AG09309 (cell line): ENCODE measurements at regions not wholly inside any gene's neighbourhood (a gene's known extent, or its start where the extent isn't known, plus 50 kb on each side); places are given as distances from the start of the nearest gene placed in this dataset.

Source experiments
- DNase-seq: peaks from one replicate; pipeline ENCODE4 v3.0.0-alpha.2; 2010; ENCODE audit warnings: low read depth
- H3K4me3 ChIP-seq: 2 replicates; pipeline ENCODE4 v1.5.1; 2011; ENCODE audit warnings: mild to moderate bottlenecking, low read depth, low read length, moderate library complexity; ENCODE audit not compliant: control insufficient read depth
- CTCF ChIP-seq: IDR thresholded peaks from 2 replicates; pipeline ENCODE4 v1.5.1; 2011; ENCODE audit warnings: mild to moderate bottlenecking, low read depth, low read length, inconsistent platforms; ENCODE audit not compliant: insufficient read depth, control insufficient read depth; ENCODE audit errors: missing control alignments

DNA sequence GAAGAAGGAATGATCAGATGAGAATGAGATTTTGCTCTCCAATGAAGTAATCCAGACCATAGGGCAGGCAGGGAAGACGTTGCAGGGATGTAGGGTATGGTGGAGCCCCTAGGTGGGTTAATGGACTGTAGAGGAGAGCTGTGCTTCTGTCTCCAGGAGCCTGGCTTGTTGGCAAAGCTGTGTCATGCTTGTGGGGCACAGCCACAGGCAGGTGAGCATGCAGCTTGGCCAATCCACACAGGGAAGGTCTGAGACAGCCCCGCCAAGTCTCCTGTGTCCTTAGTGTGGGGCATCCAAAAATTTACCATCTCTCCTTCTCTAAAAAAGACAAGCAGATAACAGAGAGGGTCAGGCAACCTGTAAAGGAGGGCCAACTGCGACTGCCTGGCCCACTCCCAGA is 71.4 kb upstream of the FLT1 start:
- TF ChIP-seq CTCF = no peak
- DNase-seq = no peak
- no peak overlapping the region for H3K4me3 ChIP-seq

GRCh38 chr13:28564030-28564429 is 69.1 kb upstream of the FLT1 start:
- no peak for DNase-seq
- H3K4me3 ChIP-seq = no peak overlapping the region
- TF ChIP-seq CTCF = no peak

DNA sequence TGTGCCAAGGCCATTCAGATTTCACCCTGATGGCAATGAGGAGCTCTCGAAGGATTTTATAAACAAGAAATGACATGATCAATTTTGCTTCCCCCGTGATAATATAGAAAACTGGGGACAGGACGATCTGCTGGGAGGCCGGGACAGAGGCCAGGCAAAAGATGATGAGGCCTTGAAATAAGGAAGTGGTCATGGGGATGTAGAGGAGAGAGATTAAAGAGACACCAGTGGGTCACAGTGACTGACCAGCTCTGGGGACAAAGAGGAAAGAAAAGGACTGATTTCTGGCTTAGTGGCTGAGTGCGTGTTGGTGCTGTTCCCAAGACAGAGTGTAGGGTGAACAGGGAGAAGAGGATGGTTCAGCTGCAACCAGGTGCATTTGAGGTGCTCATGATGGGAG is 68.7 kb upstream of the FLT1 start:
- TF ChIP-seq CTCF = no peak
- no peak overlapping the region for H3K4me3 ChIP-seq
- DNase-seq = no peak

DNA sequence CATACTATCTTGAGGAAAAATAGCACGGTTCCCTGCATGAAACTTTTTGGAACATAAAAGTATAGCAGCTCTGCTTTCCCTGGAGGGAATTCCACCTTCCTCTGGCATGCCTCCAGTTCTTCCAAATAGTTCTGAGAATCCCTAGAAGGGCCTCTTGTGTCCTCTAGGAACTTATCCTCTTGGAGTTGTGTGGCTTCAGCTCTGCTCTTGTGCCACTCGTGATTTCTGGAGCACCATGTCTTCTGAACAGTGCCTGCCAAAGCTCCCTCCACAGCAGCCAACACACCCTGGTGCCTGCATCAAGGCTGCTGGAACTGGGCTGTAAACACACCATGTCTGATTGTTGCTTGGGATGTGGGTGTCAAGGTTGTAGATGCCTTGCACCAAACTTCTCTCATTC is 65.7 kb upstream of the FLT1 start:
- no peak for TF ChIP-seq CTCF
- H3K4me3 ChIP-seq = no peak overlapping the region
- DNase-seq = no peak

DNA sequence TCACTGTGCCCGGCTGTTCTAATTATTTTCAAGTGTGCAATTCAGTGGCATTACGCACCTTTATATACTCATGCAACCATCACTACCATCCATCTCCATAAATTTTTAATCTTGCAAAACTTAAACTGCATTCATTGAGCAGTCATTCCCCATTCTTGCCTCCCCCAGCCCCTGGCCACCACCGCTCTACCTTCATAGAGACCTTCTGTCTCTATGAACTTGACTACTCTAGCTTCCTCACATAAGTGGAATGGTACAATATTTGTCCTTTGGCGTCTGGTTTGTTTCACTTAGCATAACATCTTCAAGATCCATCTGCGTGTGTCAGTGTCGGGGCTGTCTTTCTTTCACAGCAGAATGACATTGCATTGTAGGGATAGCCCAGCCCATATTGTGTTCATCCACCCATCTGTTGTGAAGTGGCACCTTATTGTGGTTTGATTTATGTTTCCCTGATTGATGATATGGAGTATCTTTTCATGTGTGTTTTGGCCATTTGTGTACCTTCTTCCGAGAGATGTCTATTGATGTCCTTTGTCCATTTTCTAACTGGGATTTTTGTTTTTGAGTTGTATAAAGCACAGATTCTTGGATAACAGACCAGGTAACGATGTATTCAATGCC is 64.8 kb upstream of the FLT1 start:
- TF ChIP-seq CTCF = no peak
- no peak overlapping the region for H3K4me3 ChIP-seq
- DNase-seq = no peak

DNA sequence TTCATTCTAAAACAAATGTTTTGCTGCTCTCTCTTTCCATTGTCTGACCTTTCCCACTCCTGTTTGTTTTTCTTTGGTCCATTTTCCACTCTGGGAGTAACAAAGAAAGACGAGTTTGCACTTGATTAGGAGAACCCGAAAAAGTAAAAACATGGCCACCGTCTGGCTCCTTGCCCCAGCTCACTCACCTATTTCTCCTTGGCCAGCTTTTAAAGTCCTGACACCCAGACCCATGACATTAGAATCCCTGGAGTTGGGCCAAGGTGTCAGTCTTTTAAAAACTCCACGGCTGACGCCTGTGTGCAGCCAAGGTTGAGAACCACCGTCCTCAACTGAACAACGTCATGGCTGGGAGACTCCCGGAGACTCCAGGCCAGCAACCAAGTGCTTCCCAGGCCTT is 63.6 kb upstream of the FLT1 start:
- no peak overlapping the region for H3K4me3 ChIP-seq
- TF ChIP-seq CTCF = no peak
- no peak for DNase-seq
